SK-N-SH treated with all-trans-retinoic acid at 6 μM for 48 hours (cell line): ENCODE measurements at regions not wholly inside any gene's neighbourhood (a gene's known extent, or its start where the extent isn't known, plus 50 kb on each side); places are given as distances from the start of the nearest gene placed in this dataset.
"Not testable (repeated sequence)": the region's sequence is repeated elsewhere in the genome, so short reads cannot be mapped to it uniquely, and the experiment has no call there.

Experiments used
- ATAC-seq: fragments of 200-7000 bp; cut with Tn5 transposase; 3 replicates; pipeline ENCODE4 v1.9.1; 2020; ENCODE audit warnings: mild to moderate bottlenecking, moderate library complexity
- ARNTL ChIP-seq: fragments of 450-650 bp; formaldehyde crosslinking; IDR thresholded peaks from 2 replicates; pipeline ENCODE4 v1.5.0; 2020; ENCODE audit warnings: low read depth, mild to moderate bottlenecking, moderate library complexity, borderline replicate concordance
- BACH2 ChIP-seq: fragments of 250-450 bp; sonication (Bioruptor Pico); IDR thresholded peaks from 2 replicates; pipeline ENCODE4 v1.9.0; 2021; ENCODE audit warnings: mild to moderate bottlenecking, borderline replicate concordance
- CSDC2 ChIP-seq: fragments of 250-450 bp; sonication (Bioruptor Pico); IDR thresholded peaks from 2 replicates; pipeline ENCODE4 v1.5.0; 2020; ENCODE audit warnings: mild to moderate bottlenecking, moderate library complexity
- ESRRG ChIP-seq: fragments of 250-450 bp; sonication (Bioruptor Pico); IDR thresholded peaks from 2 replicates; pipeline ENCODE4 v1.6.1; 2021; ENCODE audit warnings: mild to moderate bottlenecking
- GLIS3 ChIP-seq: fragments of 250-450 bp; sonication (Bioruptor Pico); IDR thresholded peaks from 2 replicates; pipeline ENCODE4 v1.5.0; 2020; ENCODE audit warnings: mild to moderate bottlenecking, moderate library complexity
- ISL1 ChIP-seq: fragments of 250-450 bp; sonication (Bioruptor Pico); IDR thresholded peaks from 2 replicates; pipeline ENCODE4 v2.1.2; 2022; ENCODE audit warnings: mild to moderate bottlenecking, moderate library complexity
- PPARA ChIP-seq: fragments of 250-450 bp; sonication (Bioruptor Pico); IDR thresholded peaks from 2 replicates; pipeline ENCODE4 v1.5.0; 2020; ENCODE audit warnings: mild to moderate bottlenecking, borderline replicate concordance
- TCF4 ChIP-seq: fragments of 250-450 bp; sonication (Bioruptor Pico); IDR thresholded peaks from 2 replicates; pipeline ENCODE4 v1.8.0; 2021; ENCODE audit warnings: mild to moderate bottlenecking, moderate library complexity, borderline replicate concordance
- TOX ChIP-seq: fragments of 250-450 bp; sonication (Bioruptor Pico); IDR thresholded peaks from 2 replicates; pipeline ENCODE4 v1.8.0; 2021; ENCODE audit warnings: mild to moderate bottlenecking, moderate library complexity, borderline replicate concordance
- ZC3H10 ChIP-seq: fragments of 250-450 bp; sonication (Bioruptor Pico); IDR thresholded peaks from 2 replicates; pipeline ENCODE4 v1.5.1; 2021; ENCODE audit warnings: mild to moderate bottlenecking, moderate library complexity
- ZFP30 ChIP-seq: fragments of 450-650 bp; formaldehyde crosslinking; IDR thresholded peaks from 2 replicates; pipeline ENCODE4 v1.5.0; 2022; ENCODE audit warnings: mild to moderate bottlenecking, moderate library complexity
- ZNF70 ChIP-seq: fragments of 450-650 bp; formaldehyde crosslinking; IDR thresholded peaks from 2 replicates; pipeline ENCODE4 v1.5.0; 2020; ENCODE audit warnings: mild to moderate bottlenecking, moderate library complexity
- TF ChIP-seq, protein P1 (sequence below): fragments of 250-450 bp; sonication (Bioruptor Pico); IDR thresholded peaks from 2 replicates; pipeline ENCODE4 v1.5.1; 2020; ENCODE audit warnings: low read depth, mild to moderate bottlenecking, moderate library complexity
- TF ChIP-seq, protein P2 (sequence below): fragments of 250-450 bp; sonication (Bioruptor Pico); IDR thresholded peaks from 2 replicates; pipeline ENCODE4 v1.5.0; 2020; ENCODE audit warnings: mild to moderate bottlenecking, moderate library complexity
- TF ChIP-seq, protein P3 (sequence below): fragments of 250-450 bp; sonication (Bioruptor Pico); IDR thresholded peaks from 2 replicates; pipeline ENCODE4 v1.5.1; 2021; ENCODE audit warnings: mild to moderate bottlenecking, moderate library complexity
- TF ChIP-seq, protein P4 (sequence below): fragments of 250-450 bp; sonication (Bioruptor Pico); IDR thresholded peaks from 2 replicates; pipeline ENCODE4 v1.8.0; 2021; ENCODE audit warnings: low read depth, mild to moderate bottlenecking, moderate library complexity, borderline replicate concordance

DNA sequence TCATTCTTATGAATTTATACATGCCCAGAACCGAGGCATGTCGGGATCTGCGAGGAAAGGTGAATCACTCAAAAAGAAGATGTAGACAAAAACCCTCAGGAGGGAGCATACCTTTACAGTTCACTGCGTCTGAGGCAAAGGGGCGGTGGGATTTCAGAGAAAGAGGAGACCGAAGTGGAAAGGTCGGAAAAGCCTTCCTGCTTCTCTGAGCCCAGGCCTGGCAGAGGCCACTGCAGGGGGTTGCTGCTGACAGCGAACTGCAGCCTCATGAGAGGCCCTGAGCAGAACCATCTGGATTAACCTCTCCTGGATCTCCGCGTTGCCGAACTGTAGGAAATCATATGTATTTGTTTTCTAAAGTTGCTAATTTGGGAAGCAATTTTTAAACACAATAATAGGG lies 713.1 kb upstream of the SOX11 start:
- no peak for ATAC-seq
- TF ChIP-seq TOX (CRISPR knock-in tag) (no peak), TCF4 (no peak), BACH2 (CRISPR knock-in tag) (no peak), ESRRG (CRISPR knock-in tag) (no peak), ZFP30 (CRISPR knock-in tag) (no peak), CSDC2 (CRISPR knock-in tag) (no peak), PPARA (no peak)
- TF ChIP-seq, protein P1, sequence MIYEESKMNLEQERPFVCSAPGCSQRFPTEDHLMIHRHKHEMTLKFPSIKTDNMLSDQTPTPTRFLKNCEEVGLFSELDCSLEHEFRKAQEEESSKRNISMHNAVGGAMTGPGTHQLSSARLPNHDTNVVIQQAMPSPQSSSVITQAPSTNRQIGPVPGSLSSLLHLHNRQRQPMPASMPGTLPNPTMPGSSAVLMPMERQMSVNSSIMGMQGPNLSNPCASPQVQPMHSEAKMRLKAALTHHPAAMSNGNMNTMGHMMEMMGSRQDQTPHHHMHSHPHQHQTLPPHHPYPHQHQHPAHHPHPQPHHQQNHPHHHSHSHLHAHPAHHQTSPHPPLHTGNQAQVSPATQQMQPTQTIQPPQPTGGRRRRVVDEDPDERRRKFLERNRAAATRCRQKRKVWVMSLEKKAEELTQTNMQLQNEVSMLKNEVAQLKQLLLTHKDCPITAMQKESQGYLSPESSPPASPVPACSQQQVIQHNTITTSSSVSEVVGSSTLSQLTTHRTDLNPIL (CRISPR knock-in tag) = no peak
- TF ChIP-seq, protein P2, sequence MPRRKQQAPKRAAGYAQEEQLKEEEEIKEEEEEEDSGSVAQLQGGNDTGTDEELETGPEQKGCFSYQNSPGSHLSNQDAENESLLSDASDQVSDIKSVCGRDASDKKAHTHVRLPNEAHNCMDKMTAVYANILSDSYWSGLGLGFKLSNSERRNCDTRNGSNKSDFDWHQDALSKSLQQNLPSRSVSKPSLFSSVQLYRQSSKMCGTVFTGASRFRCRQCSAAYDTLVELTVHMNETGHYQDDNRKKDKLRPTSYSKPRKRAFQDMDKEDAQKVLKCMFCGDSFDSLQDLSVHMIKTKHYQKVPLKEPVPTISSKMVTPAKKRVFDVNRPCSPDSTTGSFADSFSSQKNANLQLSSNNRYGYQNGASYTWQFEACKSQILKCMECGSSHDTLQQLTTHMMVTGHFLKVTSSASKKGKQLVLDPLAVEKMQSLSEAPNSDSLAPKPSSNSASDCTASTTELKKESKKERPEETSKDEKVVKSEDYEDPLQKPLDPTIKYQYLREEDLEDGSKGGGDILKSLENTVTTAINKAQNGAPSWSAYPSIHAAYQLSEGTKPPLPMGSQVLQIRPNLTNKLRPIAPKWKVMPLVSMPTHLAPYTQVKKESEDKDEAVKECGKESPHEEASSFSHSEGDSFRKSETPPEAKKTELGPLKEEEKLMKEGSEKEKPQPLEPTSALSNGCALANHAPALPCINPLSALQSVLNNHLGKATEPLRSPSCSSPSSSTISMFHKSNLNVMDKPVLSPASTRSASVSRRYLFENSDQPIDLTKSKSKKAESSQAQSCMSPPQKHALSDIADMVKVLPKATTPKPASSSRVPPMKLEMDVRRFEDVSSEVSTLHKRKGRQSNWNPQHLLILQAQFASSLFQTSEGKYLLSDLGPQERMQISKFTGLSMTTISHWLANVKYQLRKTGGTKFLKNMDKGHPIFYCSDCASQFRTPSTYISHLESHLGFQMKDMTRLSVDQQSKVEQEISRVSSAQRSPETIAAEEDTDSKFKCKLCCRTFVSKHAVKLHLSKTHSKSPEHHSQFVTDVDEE = no peak

DNA sequence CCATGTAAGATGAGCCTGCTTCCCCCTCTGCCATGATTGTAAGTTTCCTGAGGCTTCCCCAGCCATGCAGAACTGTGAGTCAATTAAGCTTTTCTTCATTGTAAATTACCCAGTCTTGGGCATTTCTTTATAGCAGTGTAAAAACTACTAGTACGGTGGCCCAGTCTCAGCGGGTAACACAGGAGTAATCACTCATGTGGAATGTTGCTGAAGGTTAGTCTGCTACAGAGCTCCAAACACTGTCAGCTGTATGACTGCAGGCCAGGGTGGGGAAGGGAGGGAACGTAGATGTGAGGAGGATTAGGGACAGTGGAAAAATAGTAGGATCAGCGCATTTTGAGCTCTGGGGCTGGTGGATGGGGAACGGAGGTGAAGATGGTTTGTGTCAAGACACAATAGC lies 711.2 kb upstream of the SOX11 start:
- TF ChIP-seq ESRRG (CRISPR knock-in tag) (no peak), ZNF70 (CRISPR knock-in tag) (no peak), ZC3H10 (CRISPR knock-in tag) (no peak), GLIS3 (CRISPR knock-in tag) (no peak), TCF4 (no peak)
- TF ChIP-seq, protein P3, sequence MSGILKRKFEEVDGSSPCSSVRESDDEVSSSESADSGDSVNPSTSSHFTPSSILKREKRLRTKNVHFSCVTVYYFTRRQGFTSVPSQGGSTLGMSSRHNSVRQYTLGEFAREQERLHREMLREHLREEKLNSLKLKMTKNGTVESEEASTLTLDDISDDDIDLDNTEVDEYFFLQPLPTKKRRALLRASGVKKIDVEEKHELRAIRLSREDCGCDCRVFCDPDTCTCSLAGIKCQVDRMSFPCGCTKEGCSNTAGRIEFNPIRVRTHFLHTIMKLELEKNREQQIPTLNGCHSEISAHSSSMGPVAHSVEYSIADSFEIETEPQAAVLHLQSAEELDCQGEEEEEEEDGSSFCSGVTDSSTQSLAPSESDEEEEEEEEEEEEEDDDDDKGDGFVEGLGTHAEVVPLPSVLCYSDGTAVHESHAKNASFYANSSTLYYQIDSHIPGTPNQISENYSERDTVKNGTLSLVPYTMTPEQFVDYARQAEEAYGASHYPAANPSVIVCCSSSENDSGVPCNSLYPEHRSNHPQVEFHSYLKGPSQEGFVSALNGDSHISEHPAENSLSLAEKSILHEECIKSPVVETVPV (CRISPR knock-in tag) = no peak
- TF ChIP-seq, protein P2 = no peak
- no peak for ATAC-seq

DNA sequence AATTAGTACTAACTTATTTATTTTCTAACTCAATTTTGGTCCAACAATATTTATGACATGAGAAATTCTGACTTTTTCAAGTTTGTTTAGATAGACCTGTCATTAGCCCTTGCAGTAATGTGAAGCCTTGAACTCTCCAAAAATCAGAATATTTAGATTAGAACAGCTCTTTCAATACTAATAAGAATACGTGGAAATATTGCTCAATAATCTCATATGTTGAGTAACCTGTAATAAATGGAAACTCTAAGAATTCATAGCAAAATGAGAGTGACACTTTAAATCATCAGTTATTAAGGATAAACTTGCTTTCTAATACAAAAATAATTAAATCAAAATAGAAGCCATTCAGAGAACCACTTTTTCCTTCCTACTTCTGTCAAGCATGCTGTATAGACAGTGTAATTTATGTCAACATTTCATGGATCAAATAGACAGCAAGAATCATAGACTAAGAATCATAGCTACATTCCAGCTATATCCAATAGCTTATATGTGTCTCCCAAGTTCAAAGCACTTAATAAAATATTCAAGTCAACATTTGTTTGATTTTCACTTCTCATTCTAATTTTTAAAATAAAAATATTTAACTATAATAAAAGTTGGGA lies 710.3 kb upstream of the SOX11 start:
- no peak for ATAC-seq
- TF ChIP-seq ZFP30 (CRISPR knock-in tag) (no peak), ARNTL (no peak), PPARA (no peak), ISL1 (CRISPR knock-in tag) (no peak), ESRRG (CRISPR knock-in tag) (no peak)
- TF ChIP-seq, protein P2 = no peak
- TF ChIP-seq, protein P3 (CRISPR knock-in tag) = no peak
- TF ChIP-seq, protein P4, sequence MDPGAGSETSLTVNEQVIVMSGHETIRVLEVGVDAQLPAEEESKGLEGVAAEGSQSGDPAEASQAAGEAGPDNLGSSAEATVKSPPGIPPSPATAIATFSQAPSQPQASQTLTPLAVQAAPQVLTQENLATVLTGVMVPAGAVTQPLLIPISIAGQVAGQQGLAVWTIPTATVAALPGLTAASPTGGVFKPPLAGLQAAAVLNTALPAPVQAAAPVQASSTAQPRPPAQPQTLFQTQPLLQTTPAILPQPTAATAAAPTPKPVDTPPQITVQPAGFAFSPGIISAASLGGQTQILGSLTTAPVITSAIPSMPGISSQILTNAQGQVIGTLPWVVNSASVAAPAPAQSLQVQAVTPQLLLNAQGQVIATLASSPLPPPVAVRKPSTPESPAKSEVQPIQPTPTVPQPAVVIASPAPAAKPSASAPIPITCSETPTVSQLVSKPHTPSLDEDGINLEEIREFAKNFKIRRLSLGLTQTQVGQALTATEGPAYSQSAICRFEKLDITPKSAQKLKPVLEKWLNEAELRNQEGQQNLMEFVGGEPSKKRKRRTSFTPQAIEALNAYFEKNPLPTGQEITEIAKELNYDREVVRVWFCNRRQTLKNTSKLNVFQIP (CRISPR knock-in tag) = no peak
- TF ChIP-seq, all 23 proteins: peak for 0

DNA sequence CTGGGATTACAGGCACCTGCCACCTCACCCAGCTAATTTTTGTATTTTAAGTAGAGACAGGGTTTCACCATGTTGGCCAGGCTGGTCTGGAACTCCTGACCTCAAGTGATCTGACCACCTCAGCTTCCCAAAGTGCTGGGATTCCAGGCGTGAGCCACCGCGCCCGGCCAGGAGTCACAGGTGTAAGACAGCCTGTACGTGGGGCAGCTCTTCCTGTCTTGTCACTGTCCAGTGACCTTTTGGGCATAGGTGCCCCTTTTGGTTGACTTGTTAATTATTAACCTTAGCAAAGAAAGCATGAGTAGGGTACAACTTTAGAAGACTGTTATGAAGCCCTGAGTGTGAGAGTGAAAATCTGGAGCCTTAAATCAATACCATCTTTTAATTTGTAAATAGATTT lies 703.7 kb upstream of the SOX11 start:
- not testable (repeated sequence) for ATAC-seq
